Kidney (tissue), 13 donors: ENCODE measurements at regions not wholly inside any gene's neighbourhood (a gene's known extent, or its start where the extent isn't known, plus 50 kb on each side); places are given as distances from the start of the nearest gene placed in this dataset.
"Not testable (repeated sequence)": the region's sequence is repeated elsewhere in the genome, so short reads cannot be mapped to it uniquely, and the experiment has no call there.

Experiments used
- DNase-seq, 5 donors: peaks; one replicate each; pipeline ENCODE4 v3.0.0-alpha.2; 2013 to 2020
- FAIRE-seq: peaks from 2 replicates; lab custom pipeline; 2012; peaks lifted over from hg19 to GRCh38; lab: Jason Lieb, UNC
- H3K27ac ChIP-seq, 2 donors: one replicate each; pipeline ENCODE4 v1.7.0; 2013; ENCODE audit warnings: low read depth in 2 of 2, low read length in 2 of 2, inconsistent platforms in 1 of 2
- H3K27me3 ChIP-seq: one replicate; pipeline ENCODE4 v1.7.1; 2013; ENCODE audit warnings: low read length, inconsistent platforms; ENCODE audit not compliant: control insufficient read depth, insufficient read depth
- H3K36me3 ChIP-seq, 3 donors: one replicate each; pipeline versions ENCODE4 v1.7.0 to v1.7.1; 2013; ENCODE audit warnings: low read length in 3 of 3, control low read depth in 1 of 3, inconsistent platforms in 1 of 3; ENCODE audit not compliant: insufficient read depth in 3 of 3, control insufficient read depth in 2 of 3
- H3K4me1 ChIP-seq, 3 donors: one replicate each; pipeline versions ENCODE4 v1.7.0 to v1.7.1; 2013; ENCODE audit warnings: low read length in 3 of 3, inconsistent platforms in 1 of 3, low read depth in 1 of 3; ENCODE audit not compliant: control insufficient read depth in 2 of 3, insufficient read depth in 2 of 3
- H3K4me3 ChIP-seq, 3 donors: one replicate each; pipeline versions ENCODE4 v1.7.0 to v1.8.1; 2013; ENCODE audit warnings: low read length in 3 of 3, control low read depth in 1 of 3, inconsistent platforms in 1 of 3
- H3K9ac ChIP-seq, 3 donors: one replicate each; pipeline versions ENCODE4 v1.7.0 to v1.7.1; 2013; ENCODE audit warnings: low read length in 3 of 3, control low read depth in 1 of 3, inconsistent platforms in 1 of 3
- H3K9me3 ChIP-seq, 3 donors: one replicate each; pipeline versions ENCODE4 v1.7.0 to v1.7.1; 2013; ENCODE audit warnings: low read length in 3 of 3, control low read depth in 1 of 3, inconsistent platforms in 1 of 3; ENCODE audit not compliant: control insufficient read depth in 2 of 3, insufficient read depth in 1 of 3
- intact Hi-C: fragments of 100-400 bp; cut with DNase I; formaldehyde crosslinking; loops from one replicate; pipeline ENCODE4 v1.11.1; 2022
- TF ChIP-seq, protein P1 (sequence below): IDR thresholded peaks from 3 replicates; pipeline ENCODE4 v1.5.1; 2012; ENCODE audit warnings: mild to moderate bottlenecking, moderate library complexity, borderline replicate concordance; ENCODE audit not compliant: insufficient read depth; ENCODE audit errors: extremely low read depth
- donor health status: control.
- donor health status: control.
- donor health status: control.
- donor health status: control.
- donor health status: control.
- donor health status: DM: yes; HTN: yes; CAD: no.
- donor health status: Normal renal cell carcinoma (clear cell type).

DNA sequence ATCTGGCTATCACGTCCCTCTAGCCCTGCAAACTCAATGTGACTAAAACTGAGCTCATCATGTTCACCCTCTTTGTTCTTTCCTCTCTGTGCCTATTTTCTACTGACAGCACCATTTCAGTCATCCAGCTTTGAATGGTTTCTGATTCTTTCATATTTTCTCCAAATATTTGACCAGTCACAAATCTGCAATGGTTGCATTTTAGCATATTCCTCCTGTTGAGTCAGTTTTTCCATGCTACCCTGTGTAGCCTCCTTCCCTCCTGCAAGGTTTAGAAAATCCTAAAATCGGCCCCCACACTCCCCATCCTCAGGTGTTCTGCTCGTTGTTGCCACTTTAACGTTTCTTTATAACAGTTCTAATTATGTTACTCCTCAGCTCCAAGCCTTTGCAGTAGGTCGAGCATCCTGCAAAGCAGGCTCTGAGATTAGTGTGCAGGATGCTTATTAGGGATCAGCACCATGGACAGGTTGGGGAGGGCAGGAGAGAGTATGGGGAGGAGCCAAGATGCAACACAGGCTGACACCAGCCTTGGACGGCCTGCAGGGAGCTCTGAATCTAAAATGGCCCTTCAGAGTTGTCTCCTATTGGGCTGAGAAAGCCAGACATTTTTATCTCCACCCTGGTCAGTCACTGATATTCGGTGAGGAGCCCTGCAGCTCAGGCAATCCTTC is 531.0 kb upstream of the COBL start:
- H3K9me3 ChIP-seq = peaks cover 0 to 3% (median 3%) of the 10 kb centered on the region in 3 donors
- H3K4me3 ChIP-seq = no peak overlapping the region
- intact Hi-C loops = no loop called here
- H3K36me3 ChIP-seq = no peaks in the 10 kb centered on the region
- no peak overlapping the region for H3K27ac ChIP-seq
- TF ChIP-seq, protein P1, sequence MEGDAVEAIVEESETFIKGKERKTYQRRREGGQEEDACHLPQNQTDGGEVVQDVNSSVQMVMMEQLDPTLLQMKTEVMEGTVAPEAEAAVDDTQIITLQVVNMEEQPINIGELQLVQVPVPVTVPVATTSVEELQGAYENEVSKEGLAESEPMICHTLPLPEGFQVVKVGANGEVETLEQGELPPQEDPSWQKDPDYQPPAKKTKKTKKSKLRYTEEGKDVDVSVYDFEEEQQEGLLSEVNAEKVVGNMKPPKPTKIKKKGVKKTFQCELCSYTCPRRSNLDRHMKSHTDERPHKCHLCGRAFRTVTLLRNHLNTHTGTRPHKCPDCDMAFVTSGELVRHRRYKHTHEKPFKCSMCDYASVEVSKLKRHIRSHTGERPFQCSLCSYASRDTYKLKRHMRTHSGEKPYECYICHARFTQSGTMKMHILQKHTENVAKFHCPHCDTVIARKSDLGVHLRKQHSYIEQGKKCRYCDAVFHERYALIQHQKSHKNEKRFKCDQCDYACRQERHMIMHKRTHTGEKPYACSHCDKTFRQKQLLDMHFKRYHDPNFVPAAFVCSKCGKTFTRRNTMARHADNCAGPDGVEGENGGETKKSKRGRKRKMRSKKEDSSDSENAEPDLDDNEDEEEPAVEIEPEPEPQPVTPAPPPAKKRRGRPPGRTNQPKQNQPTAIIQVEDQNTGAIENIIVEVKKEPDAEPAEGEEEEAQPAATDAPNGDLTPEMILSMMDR = no peak
- no peak overlapping the region for H3K9ac ChIP-seq
- no peaks in the 10 kb centered on the region for H3K4me1 ChIP-seq
- H3K27me3 ChIP-seq = no peaks in the 10 kb centered on the region
- peak in 3 of 5 donors; percentile 24 to 50 (median 37) for DNase-seq
- no peak for FAIRE-seq

DNA sequence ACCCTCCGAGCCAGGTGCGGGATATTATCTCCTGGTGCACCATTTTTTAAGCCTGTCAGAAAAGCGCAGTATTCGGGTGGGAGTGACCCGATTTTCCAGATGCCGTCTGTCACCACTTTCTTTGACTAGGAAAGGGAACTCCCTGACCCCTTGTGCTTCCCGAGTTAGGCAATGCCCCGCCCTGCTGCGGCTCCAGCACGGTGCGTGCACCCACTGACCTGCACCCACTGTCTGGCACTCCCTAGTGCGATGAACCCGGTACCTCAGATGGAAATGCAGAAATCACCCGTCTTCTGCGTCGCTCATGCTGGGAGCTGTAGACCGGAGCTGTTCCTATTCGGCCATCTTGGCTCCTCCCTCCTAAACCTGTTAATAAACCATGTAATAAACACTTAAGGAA is 522.5 kb upstream of the COBL start:
- FAIRE-seq = not testable (repeated sequence)

DNA sequence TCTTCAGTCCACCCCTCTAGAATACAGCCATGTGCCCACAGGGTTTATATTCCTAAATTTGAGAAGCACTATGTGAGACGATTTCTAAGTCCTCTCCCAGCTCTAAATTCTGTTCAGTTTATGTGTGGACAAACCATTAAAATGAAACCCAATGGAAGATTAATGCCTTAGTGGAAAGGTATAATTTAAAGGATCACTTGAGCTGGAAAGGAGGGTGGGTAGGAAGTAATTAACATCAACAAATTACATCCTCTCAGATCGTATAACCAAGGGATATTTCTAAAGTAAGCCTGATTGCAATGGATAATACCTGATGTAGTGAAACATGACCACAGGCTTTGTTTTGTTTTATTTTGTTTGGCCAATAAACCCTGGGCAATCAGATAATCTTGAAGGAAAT is 511.0 kb upstream of the COBL start:
- Histone ChIP-seq H3K9ac (no peak overlapping the region), H3K4me1 (no peaks in the 10 kb centered on the region), H3K36me3 (no peaks in the 10 kb centered on the region), H3K9me3 (no peaks in the 10 kb centered on the region), H3K4me3 (no peak overlapping the region), H3K27me3 (no peaks in the 10 kb centered on the region), H3K27ac (no peak overlapping the region)
- TF ChIP-seq, protein P1 = no peak
- intact Hi-C loops = no loop called here
- FAIRE-seq (no peak), DNase-seq (peak in 2 of 5 donors; percentile 81 to 90)

More for the DNA sequence above, 522.5 kb upstream of the COBL start:
- H3K36me3 ChIP-seq, H3K4me1 ChIP-seq, intact Hi-C loops, H3K9ac ChIP-seq, H3K9me3 ChIP-seq, DNase-seq, H3K4me3 ChIP-seq, H3K27ac ChIP-seq, H3K27me3 ChIP-seq: not testable (repeated sequence)

DNA sequence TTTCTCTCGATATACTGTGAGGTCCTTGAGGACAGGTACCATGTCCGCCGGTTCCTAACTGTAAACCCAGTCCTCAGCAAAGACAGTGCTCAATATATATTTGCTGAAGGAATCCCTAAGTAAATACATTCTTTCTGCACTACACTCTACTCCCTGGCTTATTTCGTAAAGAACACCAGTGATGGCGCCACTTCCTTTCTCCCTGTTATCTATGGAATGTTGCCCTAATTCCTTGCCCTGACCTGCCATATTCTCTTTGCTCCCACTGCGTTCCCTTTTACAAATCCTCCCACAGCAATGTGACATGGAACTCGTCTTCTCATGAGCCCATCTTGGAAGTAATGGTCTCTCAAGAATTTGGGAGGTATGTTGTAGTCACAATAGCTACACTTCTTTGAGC is 507.4 kb upstream of the COBL start:
- FAIRE-seq (no peak), DNase-seq (no peak)
- H3K4me3 ChIP-seq = no peak overlapping the region
- no peaks in the 10 kb centered on the region for H3K27me3 ChIP-seq
- TF ChIP-seq, protein P1 = no peak
- H3K9ac ChIP-seq = no peak overlapping the region
- H3K4me1 ChIP-seq = no peaks in the 10 kb centered on the region
- no peaks in the 10 kb centered on the region for H3K36me3 ChIP-seq
- peaks cover 0 to 6% (median 0%) of the 10 kb centered on the region in 3 donors for H3K9me3 ChIP-seq
- intact Hi-C loops = no loop called here
- H3K27ac ChIP-seq = no peak overlapping the region
